GM21360 (cell line): ENCODE measurements at regions not wholly inside any gene's neighbourhood (a gene's known extent, or its start where the extent isn't known, plus 50 kb on each side); places are given as distances from the start of the nearest gene placed in this dataset.

Experiments
- ATAC-seq: cut with Tn5 transposase; IDR thresholded peaks from one replicate; pipeline ENCODE4 v1.9.1; 2021; ENCODE audit warnings: mild to moderate bottlenecking, moderate library complexity; ENCODE audit not compliant: unreplicated experiment

GRCh38 chr1:81237473-81238089 is 563.2 kb upstream of the ADGRL2 start:
- ATAC-seq = no peak

DNA sequence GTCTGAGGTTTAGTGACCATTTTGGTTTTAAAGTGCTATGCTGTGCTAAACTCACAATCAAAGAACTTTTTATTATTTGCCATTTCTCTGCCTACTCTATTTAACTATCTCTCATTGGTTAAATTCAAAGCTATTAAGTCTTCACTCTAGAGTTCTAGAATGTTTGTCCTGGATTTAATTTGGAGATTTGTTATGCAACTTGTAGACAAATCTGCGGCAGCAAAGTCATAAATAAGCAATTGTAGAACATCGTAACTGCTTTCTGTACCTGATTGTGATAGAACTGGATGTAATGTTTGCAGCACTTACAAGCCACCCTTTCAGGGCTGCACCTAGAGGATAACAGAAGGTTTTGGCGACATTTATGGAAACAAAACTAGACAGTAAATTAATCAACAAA is 566.5 kb upstream of the ADGRL2 start:
- no peak for ATAC-seq

DNA sequence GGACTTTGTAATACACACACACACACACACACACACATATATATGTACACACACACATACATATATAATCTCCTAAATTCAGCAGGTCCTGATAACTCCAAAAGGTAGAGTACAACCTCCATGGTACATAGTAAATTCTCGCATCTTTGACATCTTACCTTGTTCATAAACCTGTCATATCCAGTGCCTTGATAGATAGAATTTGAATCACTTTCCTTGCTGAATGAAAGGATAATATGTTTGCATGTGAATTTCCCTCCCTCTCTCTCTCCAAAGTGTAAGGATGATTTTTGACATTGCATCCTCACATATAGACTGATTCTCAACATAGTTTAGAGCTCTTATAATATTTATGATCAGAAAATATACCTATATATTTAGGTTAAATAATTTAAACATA is 567.1 kb upstream of the ADGRL2 start:
- ATAC-seq = no peak

GRCh38 chr1:81232420-81232819 is 568.3 kb upstream of the ADGRL2 start:
- ATAC-seq = no peak

GRCh38 chr1:81231729-81232038 is 569.0 kb upstream of the ADGRL2 start:
- ATAC-seq = no peak

- ATAC-seq = no peak
Observed at GRCh38 chr1:81230983-81231728, 569.6 kb upstream of the ADGRL2 start.

- no peak for ATAC-seq
Observed at GRCh38 chr1:81228926-81229325, 571.8 kb upstream of the ADGRL2 start.

DNA sequence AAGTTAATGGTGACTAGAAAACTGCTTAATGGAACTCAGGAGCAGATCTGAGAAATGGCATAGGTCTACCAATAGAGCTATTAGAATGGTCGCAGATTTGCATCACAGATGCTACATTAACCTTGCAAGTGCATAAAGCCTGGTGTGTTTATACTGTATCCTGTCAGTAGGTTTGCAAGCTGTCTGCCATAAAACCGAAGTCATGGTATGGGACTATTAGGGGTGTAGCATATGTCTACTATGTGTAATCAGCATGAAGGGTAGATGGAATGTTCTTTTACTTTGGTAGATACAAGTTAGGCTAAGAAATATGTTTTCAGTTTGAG is 574.2 kb upstream of the ADGRL2 start:
- no peak for ATAC-seq

DNA sequence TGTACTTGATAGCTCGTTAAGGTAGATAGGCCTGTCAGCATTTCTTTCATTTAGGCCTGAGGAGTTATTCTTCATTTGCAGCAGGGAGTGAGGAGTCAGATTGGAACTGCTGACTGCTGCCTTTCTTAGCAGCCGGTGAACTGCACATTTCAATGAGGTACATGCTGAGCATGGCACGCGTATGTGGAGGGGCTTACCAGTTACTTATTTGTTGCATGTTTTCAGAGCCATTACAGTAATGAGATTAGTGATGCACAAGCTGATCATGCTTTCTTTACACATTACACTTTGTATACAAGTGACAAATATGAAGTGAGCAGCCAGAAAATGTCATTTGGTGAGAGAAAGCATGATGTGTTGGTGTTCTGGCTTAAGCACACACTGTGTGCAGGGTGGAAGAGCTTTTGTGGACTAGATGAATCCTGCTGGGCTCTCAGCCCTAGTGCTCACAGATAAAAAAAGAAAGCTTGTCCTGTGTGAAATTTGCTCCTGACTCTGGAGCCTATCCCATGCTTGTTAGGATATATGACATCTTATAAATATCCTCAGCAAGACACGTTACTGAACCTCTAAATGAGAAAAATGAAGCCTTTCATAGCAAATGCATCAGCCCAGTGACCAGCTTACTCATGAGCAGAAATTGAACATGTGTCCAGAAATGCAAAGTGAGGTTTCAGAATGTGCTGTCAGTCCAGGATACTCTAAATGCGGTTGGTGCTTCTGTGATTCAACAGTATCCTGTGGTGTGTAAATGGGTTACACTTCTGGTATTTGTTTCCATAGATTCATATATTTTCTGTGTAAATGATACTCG is 574.7 kb upstream of the ADGRL2 start:
- ATAC-seq = no peak

- ATAC-seq = no peak
Observed at GRCh38 chr1:81224222-81224621, 576.5 kb upstream of the ADGRL2 start.

DNA sequence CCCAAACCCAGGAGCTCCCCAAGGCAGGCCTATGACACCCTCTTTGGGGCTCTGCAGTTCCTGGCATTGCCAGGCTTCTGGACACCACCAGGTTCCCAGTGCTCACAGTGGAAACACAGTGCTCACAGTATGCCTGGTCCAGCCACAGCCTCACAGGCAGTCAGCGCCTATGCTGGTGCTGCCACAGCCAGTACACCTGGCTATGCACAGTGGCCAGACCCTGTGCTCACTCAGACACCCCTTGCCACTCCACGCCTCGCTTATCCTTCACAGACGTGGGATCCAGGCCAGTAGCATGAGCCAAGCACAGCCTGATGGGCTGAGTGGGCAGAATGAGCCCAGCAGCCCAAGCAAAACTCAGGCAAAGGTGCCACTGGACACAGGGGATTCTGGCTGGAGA is 579.2 kb upstream of the ADGRL2 start:
- ATAC-seq = no peak

DNA sequence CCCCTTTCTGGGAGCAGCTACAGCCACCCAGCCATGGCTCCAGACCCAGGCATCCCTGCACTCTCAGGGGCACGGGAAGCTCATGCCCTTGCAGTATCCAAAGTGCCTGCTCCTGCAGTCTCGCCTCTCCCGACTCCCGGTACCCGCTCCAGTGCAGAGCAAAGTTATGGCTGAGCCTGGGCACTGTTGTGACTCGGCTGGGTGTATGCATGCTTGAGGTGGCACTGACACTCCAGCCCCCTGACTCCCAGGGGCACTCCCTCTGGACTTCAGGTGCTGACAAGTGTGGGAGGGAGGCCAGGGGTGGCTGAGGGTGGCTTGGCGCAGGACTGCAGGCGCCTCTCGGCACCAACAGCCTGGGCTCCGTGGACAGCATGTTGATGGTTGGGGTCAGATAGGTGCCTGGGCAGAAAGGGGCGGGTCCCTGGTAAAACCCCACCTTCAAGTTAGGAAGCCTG is 580.1 kb upstream of the ADGRL2 start:
- no peak for ATAC-seq

- no peak for ATAC-seq
Observed at GRCh38 chr1:81217058-81217457, 583.7 kb upstream of the ADGRL2 start.

DNA sequence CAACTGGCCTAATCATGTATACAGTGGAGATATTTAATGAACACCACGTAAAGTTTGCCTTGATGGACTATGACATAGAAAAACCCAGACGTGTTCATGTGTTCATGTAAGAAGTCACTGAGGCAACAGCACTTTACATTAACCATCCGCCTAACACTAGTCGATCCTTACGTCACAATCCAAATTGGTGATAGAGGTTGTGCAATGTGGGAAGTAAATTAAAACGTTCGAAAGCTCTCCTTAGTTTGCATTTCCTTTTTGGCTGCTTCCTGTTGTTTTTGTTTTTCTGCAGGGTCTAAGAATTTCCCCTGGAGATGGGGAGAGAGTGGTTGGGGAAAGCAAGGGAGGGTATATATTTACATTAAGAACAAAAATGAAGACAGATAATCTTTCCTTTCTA is 587.5 kb upstream of the ADGRL2 start:
- no peak for ATAC-seq

GRCh38 chr1:81209461-81209860 is 591.3 kb upstream of the ADGRL2 start:
- ATAC-seq = no peak

GRCh38 chr1:81208441-81208840 is 592.3 kb upstream of the ADGRL2 start:
- ATAC-seq = no peak

GRCh38 chr1:81205956-81206355 is 594.8 kb upstream of the ADGRL2 start:
- no peak for ATAC-seq

GRCh38 chr1:81201779-81202178 is 599.0 kb upstream of the ADGRL2 start:
- no peak for ATAC-seq

DNA sequence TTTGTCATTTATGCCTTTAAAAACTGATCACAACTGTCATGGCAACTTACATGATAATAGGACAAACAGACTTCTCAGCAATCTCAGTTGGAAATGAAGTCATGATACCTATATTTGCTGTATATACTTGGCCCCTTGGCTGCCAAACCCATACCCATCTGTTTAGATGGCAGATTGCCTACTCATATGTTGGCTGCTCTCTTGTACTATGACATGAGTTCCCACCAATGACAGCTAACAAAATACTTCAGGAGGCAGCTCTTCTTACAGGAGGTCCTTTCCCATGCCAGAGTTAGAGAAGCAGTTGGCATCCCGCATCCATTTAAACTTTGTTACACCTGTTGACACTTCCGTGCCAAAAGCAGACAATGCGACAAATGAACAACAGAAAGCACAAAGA is 603.1 kb upstream of the ADGRL2 start:
- ATAC-seq = no peak

GRCh38 chr1:81192647-81193642 is 607.8 kb upstream of the ADGRL2 start:
- peak; percentile 51 for ATAC-seq

- ATAC-seq = no peak
Observed at GRCh38 chr1:81190003-81190402, 610.7 kb upstream of the ADGRL2 start.
